NT2/D1 (cell line): ENCODE measurements at regions not wholly inside any gene's neighbourhood (a gene's known extent, or its start where the extent isn't known, plus 50 kb on each side); places are given as distances from the start of the nearest gene placed in this dataset.
"Not testable (repeated sequence)": the region's sequence is repeated elsewhere in the genome, so short reads cannot be mapped to it uniquely, and the experiment has no call there.

Experiments used
- DNase-seq: peaks from one replicate; pipeline ENCODE4 v3.0.0-alpha.2; 2011; ENCODE audit warnings: low read depth, low spot score
- H3K27me3 ChIP-seq: 2 replicates; pipeline ENCODE4 v1.6.0; 2011; ENCODE audit warnings: mild to moderate bottlenecking; ENCODE audit not compliant: insufficient read length, insufficient read depth
- H3K36me3 ChIP-seq: 2 replicates; pipeline ENCODE4 v1.6.1; 2011; ENCODE audit warnings: mild to moderate bottlenecking, low read length, mixed read lengths; ENCODE audit not compliant: insufficient read depth, insufficient read length
- H3K4me1 ChIP-seq: 2 replicates; pipeline ENCODE4 v1.5.1; 2011; ENCODE audit not compliant: insufficient read depth, insufficient read length
- H3K4me3 ChIP-seq: 2 replicates; pipeline ENCODE4 v1.5.1; 2011; ENCODE audit warnings: low read depth; ENCODE audit not compliant: insufficient read length
- H3K9ac ChIP-seq: 2 replicates; pipeline ENCODE4 v1.6.0; 2011; ENCODE audit warnings: low read depth; ENCODE audit not compliant: insufficient read length
- H3K9me3 ChIP-seq: 2 replicates; pipeline ENCODE4 v1.5.1; 2011; ENCODE audit warnings: mild to moderate bottlenecking, low read length; ENCODE audit not compliant: insufficient read depth
- SUZ12 ChIP-seq: IDR thresholded peaks from 2 replicates; pipeline ENCODE4 v1.6.1; 2011; ENCODE audit not compliant: insufficient read length, insufficient read depth; ENCODE audit errors: extremely low read depth
- YY1 ChIP-seq: IDR thresholded peaks from 2 replicates; pipeline ENCODE4 v1.6.1; 2011; ENCODE audit not compliant: insufficient read length, insufficient read depth
- ZNF274 ChIP-seq: IDR thresholded peaks from 2 replicates; pipeline ENCODE4 v1.6.1; 2011; ENCODE audit warnings: mild to moderate bottlenecking, low read depth, low read length

- Histone ChIP-seq H3K36me3 (no peaks in the 10 kb centered on the region), H3K9ac (no peak overlapping the region), H3K9me3 (no peaks in the 10 kb centered on the region), H3K27me3 (no peaks in the 10 kb centered on the region), H3K4me1 (no peaks in the 10 kb centered on the region), H3K4me3 (no peak overlapping the region)
- TF ChIP-seq ZNF274: no peak
- no peak for DNase-seq
These were observed 239.2 kb upstream of the GNPDA2 start for GRCh38 chr4:44965435-44966095.

GRCh38 chr4:44964086-44964485, 237.7 kb upstream of the GNPDA2 start:
- not testable (repeated sequence) for DNase-seq, H3K4me1 ChIP-seq, H3K4me3 ChIP-seq, H3K27me3 ChIP-seq, H3K36me3 ChIP-seq, H3K9ac ChIP-seq, H3K9me3 ChIP-seq

- Histone ChIP-seq H3K27me3 (no peaks in the 10 kb centered on the region), H3K9me3 (no peaks in the 10 kb centered on the region), H3K4me3 (no peak overlapping the region), H3K9ac (no peak overlapping the region), H3K4me1 (no peaks in the 10 kb centered on the region), H3K36me3 (no peaks in the 10 kb centered on the region)
- TF ChIP-seq YY1: no peak
- no peak for TF ChIP-seq SUZ12
- TF ChIP-seq ZNF274: no peak
- no peak for DNase-seq
These were observed 234.8 kb upstream of the GNPDA2 start for GRCh38 chr4:44961001-44961755.

DNA sequence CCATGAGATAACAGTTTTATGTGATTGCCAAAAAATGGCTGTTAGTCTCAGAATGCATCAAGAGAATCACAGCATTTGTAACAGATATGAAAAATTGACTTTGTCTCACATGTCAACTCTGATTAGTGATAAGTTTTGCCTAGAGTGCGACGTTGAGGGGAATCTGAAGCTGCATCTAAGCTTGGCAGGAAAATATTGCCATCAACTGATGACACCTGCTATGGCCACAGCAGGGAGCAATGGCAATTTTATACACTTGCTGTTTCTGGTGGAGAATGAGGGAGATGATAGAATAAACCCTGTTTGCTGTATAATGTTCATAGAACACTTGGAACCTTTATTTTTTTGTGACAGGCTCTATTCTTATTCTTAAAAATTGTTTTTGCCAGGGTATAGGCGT, 205.4 kb upstream of the GNPDA2 start:
- Histone ChIP-seq H3K4me3 (no peak overlapping the region), H3K36me3 (no peaks in the 10 kb centered on the region), H3K9ac (no peak overlapping the region), H3K27me3 (no peaks in the 10 kb centered on the region), H3K9me3 (no peaks in the 10 kb centered on the region), H3K4me1 (no peaks in the 10 kb centered on the region)
- TF ChIP-seq SUZ12 (no peak), YY1 (no peak)
- no peak for DNase-seq

DNA sequence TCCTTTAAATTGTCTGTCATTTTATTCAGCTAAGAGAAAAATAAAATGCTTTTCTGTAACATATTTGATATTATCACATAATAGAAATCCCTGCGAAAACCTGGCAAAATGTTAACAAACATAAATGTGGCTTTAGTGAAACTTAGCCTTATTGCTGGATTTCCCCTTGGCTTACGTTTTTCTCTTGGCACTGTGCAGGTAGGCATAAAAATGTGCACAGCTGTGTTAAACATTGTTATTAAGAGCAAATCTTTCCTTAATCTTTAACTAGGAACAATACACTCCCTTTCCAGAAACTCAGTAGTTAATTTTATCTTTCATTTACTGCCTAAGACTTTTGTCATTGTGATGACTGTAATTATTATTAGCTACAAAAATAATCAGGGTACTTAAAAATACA, 202.4 kb upstream of the GNPDA2 start:
- Histone ChIP-seq H3K4me3 (no peak overlapping the region), H3K9me3 (no peaks in the 10 kb centered on the region), H3K4me1 (no peaks in the 10 kb centered on the region), H3K9ac (no peak overlapping the region), H3K27me3 (no peaks in the 10 kb centered on the region), H3K36me3 (no peaks in the 10 kb centered on the region)
- TF ChIP-seq ZNF274 (no peak), YY1 (no peak), SUZ12 (no peak)
- no peak for DNase-seq

DNA sequence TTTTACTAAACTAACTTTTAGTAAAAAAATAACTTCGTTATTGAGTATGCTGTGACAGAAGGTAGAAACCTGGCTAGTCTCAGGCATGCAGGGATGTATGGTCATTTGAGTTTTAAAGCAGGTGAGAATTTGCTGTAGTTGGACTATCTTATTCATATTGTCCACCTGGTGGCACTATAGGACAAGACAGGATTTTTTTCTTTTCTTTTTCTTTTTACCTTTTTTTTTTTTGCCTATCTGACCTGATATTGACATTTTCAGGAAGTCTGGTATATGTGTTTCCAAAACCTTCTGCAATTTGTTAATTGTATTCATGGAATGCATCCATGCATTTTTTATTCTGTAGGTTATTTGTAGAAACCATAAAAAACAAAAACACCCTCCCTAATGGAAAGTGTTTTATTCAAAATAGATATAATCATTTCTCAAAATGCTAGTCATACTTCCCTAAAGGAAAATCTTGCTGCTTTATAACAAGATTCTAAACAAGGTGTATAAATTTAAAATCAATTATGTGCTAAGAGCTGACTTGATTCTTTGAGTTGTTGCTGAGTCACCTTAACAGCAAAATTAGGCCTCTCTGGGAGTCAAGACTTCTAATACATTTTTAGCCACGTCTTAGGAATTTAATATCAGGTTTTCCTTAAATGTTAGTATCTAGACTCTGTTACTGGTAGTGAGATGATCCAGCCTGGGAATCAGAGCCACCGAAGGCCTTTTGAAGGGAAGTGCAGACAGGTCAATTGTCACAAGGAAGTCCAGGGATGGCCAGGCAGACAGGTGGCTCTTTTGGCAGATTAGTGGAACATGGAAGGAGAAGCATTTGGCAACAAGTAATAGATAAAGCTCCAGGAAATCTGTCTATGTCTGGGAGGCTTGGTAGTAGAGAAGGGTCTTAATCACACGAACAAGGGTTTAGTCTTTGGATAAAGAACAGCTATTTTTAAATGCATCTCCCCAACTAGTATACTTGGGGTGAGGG, 201.3 kb upstream of the GNPDA2 start:
- no peaks in the 10 kb centered on the region for H3K4me1 ChIP-seq
- peak; percentile 8 for DNase-seq
- TF ChIP-seq YY1 (no peak), SUZ12 (no peak), ZNF274 (no peak)

GRCh38 chr4:44916411-44916810, 190.1 kb upstream of the GNPDA2 start:
- Histone ChIP-seq H3K9ac (no peak overlapping the region), H3K27me3 (no peaks in the 10 kb centered on the region), H3K4me3 (no peak overlapping the region), H3K9me3 (no peaks in the 10 kb centered on the region), H3K36me3 (no peaks in the 10 kb centered on the region), H3K4me1 (no peaks in the 10 kb centered on the region)
- no peak for DNase-seq
- TF ChIP-seq YY1: no peak
- TF ChIP-seq ZNF274: no peak
- no peak for TF ChIP-seq SUZ12

More for the DNA sequence above, 201.3 kb upstream of the GNPDA2 start:
- Histone ChIP-seq H3K9ac (no peak overlapping the region), H3K4me3 (no peak overlapping the region), H3K36me3 (no peaks in the 10 kb centered on the region), H3K27me3 (no peaks in the 10 kb centered on the region), H3K9me3 (no peaks in the 10 kb centered on the region)
